Fibroblast of villous mesenchyme (primary cell): ENCODE measurements at regions not wholly inside any gene's neighbourhood (a gene's known extent, or its start where the extent isn't known, plus 50 kb on each side); places are given as distances from the start of the nearest gene placed in this dataset.
A peak's percentile ranks its signal among the peaks of the same experiment; 100 is the strongest.

Experiments
- DNase-seq: peaks from one replicate; pipeline ENCODE4 v3.0.0-alpha.2; 2010; ENCODE audit warnings: low read depth
- H3K4me3 ChIP-seq: 2 replicates; pipeline ENCODE4 v1.5.1; 2011; ENCODE audit warnings: low read depth, mild to moderate bottlenecking, low read length
- TF ChIP-seq, protein P1 (sequence below): IDR thresholded peaks from 2 replicates; pipeline ENCODE4 v1.5.1; 2012; ENCODE audit warnings: low read depth, mild to moderate bottlenecking, low read length; ENCODE audit not compliant: insufficient read depth

DNA sequence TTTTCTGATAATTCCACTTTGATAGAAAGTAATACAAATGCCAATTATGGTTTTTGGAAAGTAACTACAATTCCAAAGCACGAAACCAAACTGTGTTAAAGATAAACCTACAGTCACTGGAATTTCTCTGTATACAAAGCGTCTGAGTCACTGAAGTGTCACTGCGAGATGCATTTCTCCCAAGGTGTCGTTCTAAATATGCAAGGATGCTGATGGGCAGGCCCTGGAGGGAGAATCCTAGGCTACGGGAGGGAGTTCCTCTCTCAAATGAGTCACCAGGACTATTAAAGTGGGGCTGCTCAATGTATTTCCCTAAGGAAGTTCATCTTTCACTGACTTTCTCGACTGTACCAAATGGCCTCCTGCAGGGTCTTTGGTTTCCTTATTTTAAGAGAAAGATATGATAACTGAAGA is 163.8 kb upstream of the STK17B start:
- no peak overlapping the region for H3K4me3 ChIP-seq
- TF ChIP-seq, protein P1, sequence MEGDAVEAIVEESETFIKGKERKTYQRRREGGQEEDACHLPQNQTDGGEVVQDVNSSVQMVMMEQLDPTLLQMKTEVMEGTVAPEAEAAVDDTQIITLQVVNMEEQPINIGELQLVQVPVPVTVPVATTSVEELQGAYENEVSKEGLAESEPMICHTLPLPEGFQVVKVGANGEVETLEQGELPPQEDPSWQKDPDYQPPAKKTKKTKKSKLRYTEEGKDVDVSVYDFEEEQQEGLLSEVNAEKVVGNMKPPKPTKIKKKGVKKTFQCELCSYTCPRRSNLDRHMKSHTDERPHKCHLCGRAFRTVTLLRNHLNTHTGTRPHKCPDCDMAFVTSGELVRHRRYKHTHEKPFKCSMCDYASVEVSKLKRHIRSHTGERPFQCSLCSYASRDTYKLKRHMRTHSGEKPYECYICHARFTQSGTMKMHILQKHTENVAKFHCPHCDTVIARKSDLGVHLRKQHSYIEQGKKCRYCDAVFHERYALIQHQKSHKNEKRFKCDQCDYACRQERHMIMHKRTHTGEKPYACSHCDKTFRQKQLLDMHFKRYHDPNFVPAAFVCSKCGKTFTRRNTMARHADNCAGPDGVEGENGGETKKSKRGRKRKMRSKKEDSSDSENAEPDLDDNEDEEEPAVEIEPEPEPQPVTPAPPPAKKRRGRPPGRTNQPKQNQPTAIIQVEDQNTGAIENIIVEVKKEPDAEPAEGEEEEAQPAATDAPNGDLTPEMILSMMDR = no peak
- DNase-seq = peak; percentile 34

DNA sequence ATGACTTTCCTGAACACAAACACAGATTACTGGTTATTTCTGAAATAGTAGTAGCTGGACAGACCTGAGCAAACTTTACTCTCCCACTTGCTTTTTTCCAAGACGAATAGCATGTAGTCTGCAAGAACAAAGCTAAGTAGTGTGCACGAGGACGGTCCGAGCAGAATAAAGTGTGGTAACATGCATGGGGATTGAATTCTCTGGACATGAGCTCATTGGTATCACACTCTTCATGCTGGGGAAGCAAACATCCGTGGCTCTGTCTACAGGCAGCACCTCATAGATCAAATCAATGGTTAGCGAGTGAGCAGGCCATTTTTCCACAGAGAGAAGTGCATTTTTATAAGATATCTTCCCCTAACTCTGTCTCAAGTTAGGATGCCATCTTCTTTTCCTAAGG is 164.8 kb upstream of the STK17B start:
- no peak overlapping the region for H3K4me3 ChIP-seq
- no peak for DNase-seq
- TF ChIP-seq, protein P1 = no peak

DNA sequence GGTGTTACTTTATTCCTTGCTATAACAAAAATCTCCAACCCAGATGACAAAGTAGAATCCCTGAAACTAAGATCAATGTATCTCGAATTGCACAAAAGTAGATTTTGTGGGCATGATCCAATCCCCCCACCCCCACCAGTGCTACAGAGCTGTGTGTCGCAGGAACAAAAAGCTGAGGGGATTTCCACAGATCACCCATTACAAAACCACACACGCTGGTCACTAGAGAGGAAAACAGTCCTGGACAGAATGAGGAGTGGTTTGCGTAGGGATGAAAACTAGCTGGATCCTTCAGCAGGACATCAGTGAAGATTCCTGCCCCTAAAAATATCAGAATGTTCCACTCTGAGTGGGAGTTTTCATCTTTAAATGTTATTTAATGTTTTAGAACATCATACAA is 165.3 kb upstream of the STK17B start:
- TF ChIP-seq, protein P1 = no peak
- H3K4me3 ChIP-seq = no peak overlapping the region
- DNase-seq = no peak

DNA sequence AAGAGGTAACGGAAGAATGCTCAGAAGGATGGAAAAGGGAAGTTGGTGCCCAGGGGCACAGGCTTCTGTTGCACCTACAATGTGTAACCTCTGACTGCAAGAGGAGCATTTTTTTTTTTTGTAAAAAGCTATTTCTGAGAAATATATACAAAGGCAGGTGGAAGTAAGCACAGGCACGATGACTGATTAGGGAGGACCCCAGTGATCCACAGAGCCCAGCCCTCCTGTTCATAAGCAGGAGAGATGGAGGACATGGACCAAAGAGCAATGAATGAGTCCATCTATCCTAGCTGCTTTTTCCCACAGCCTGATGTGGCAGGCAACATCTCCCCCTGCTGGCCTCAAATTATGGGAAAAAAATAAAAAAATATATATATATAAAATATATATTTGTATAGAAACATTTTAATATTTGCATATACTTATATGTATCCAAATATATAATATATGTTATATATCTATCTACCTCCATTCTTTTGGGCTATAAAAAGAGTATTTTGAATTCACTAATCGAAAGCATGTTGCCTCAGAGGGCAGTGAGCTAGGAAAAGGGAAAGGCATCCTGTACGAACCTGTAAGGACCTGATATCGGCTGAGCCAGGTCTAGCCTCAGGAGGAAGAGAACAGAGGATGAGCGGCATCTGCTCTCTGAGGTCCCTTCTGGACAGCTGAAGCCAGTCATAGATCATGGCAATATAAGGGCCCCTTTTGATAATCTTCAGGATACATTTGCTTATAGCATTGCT is 166.0 kb upstream of the STK17B start:
- DNase-seq = peak; percentile 55
- no peak overlapping the region for H3K4me3 ChIP-seq
- TF ChIP-seq, protein P1 = peak; percentile 55

DNA sequence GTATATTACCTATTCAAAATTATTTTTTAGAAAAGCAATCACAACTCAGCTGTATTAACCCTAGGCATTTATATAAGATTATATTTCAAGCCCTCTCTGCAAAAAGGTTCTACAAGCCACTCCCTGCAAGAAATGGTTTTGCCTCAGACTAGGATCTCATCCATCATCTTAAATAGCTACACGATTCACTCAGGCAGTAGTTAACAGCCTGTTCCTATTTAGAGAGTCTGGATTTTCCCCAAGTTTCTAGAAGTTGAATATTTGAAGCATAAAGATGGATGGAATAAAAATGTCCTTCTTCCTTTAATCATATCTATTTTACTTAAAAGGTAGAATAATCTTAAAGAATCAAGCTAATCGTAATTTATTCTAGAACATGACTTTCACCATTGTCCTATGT is 167.1 kb upstream of the STK17B start:
- TF ChIP-seq, protein P1 = no peak
- DNase-seq = no peak
- H3K4me3 ChIP-seq = no peak overlapping the region

DNA sequence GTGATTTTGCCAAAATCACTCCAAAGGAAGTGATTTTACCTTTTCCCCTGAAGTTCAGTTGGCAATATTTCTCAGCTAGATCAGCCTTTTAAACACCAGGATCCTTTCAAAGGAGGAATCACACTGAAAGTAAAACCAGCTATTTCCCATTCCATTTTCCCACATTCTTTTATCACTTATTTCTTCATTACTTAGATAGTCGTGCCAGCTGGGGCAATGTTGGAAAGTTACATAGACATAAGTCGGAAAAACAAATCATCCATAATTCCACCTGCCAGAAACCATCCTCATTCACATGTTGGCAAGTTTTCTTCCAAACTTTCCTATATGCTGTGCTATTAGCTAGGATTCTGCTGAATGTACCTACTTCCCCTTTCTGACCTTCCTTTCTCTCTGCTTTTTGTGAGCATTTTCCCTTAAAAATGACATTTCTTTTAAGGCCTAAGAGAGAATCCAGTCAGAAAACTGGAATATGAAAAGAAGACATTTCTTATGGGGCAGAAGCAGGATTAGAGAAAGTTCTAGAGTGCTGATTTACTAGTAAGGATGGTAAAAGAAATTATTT is 170.0 kb upstream of the STK17B start:
- H3K4me3 ChIP-seq = no peak overlapping the region
- DNase-seq = no peak
- TF ChIP-seq, protein P1 = no peak
